Mesenchymal stem cell (in vitro differentiated cells and primary cell): ENCODE measurements at regions not wholly inside any gene's neighbourhood (a gene's known extent, or its start where the extent isn't known, plus 50 kb on each side); places are given as distances from the start of the nearest gene placed in this dataset.
"Not testable (repeated sequence)": the region's sequence is repeated elsewhere in the genome, so short reads cannot be mapped to it uniquely, and the experiment has no call there.

Experiments
- DNase-seq: peaks from one replicate; pipeline ENCODE4 v3.0.0-alpha.2; 2013
- H2AFZ ChIP-seq: one replicate; pipeline ENCODE4 v1.6.1; 2013; ENCODE audit warnings: low read depth, mild to moderate bottlenecking, control low read depth, inconsistent platforms, low read length, moderate library complexity
- H2AK5ac ChIP-seq: 2 replicates; pipeline ENCODE4 v1.6.1; 2013; ENCODE audit warnings: low read length, moderate library complexity, mild to moderate bottlenecking, inconsistent platforms; ENCODE audit not compliant: severe bottlenecking
- H2BK120ac ChIP-seq: one replicate; pipeline ENCODE4 v1.6.1; 2013; ENCODE audit warnings: low read depth, mild to moderate bottlenecking, inconsistent platforms, low read length, moderate library complexity
- H2BK12ac ChIP-seq, 2 experiments: one replicate each; pipeline ENCODE4 v1.6.1; 2013; ENCODE audit warnings: inconsistent platforms in 2 of 2, low read length in 2 of 2, mild to moderate bottlenecking in 2 of 2, moderate library complexity in 2 of 2, control low read depth in 1 of 2
- H2BK15ac ChIP-seq: one replicate; pipeline ENCODE4 v1.6.1; 2013; ENCODE audit warnings: mild to moderate bottlenecking, low read depth, inconsistent platforms; ENCODE audit not compliant: poor library complexity, severe bottlenecking
- H2BK5ac ChIP-seq: 2 replicates; pipeline ENCODE4 v1.6.1; 2013; ENCODE audit warnings: low read depth, mild to moderate bottlenecking, low read length, control low read depth, inconsistent platforms; ENCODE audit not compliant: poor library complexity, severe bottlenecking
- H3K14ac ChIP-seq, 2 experiments: one replicate each; pipeline ENCODE4 v1.6.1; 2013; ENCODE audit warnings: inconsistent platforms in 2 of 2, low read length in 2 of 2, control low read depth in 1 of 2, mild to moderate bottlenecking in 1 of 2, moderate library complexity in 1 of 2
- H3K18ac ChIP-seq, 2 experiments: one replicate each; pipeline ENCODE4 v1.6.1; 2013; ENCODE audit warnings: inconsistent platforms in 2 of 2, low read length in 2 of 2, control low read depth in 1 of 2, low read depth in 1 of 2, mild to moderate bottlenecking in 1 of 2
- H3K23ac ChIP-seq, 2 experiments: one replicate each; pipeline ENCODE4 v1.6.1; 2013; ENCODE audit warnings: inconsistent platforms in 2 of 2, low read length in 2 of 2, mild to moderate bottlenecking in 2 of 2, moderate library complexity in 2 of 2, control low read depth in 1 of 2
- H3K27ac ChIP-seq: 2 replicates; pipeline ENCODE4 v1.5.1; 2013; ENCODE audit warnings: mild to moderate bottlenecking, moderate library complexity, low read length, control low read depth, inconsistent platforms; ENCODE audit not compliant: poor library complexity, severe bottlenecking
- H3K27me3 ChIP-seq, 2 experiments: 2 replicates each; pipeline versions ENCODE4 v1.6.1 to v1.7.0; 2013; ENCODE audit warnings: low read length in 2 of 2, mild to moderate bottlenecking in 2 of 2, moderate library complexity in 2 of 2, control low read depth in 1 of 2, inconsistent platforms in 1 of 2; ENCODE audit not compliant: control insufficient read depth in 1 of 2, insufficient read depth in 1 of 2
- H3K36me3 ChIP-seq, 2 experiments: 2 replicates each; pipeline versions ENCODE4 v1.6.1 to v1.7.0; 2013; ENCODE audit warnings: low read length in 2 of 2, control low read depth in 1 of 2, inconsistent platforms in 1 of 2, low read depth in 1 of 2, mild to moderate bottlenecking in 1 of 2; ENCODE audit not compliant: insufficient read depth in 2 of 2, control insufficient read depth in 1 of 2
- H3K4ac ChIP-seq, 2 experiments: one replicate each; pipeline ENCODE4 v1.6.1; 2013; ENCODE audit warnings: inconsistent platforms in 2 of 2, low read length in 2 of 2, mild to moderate bottlenecking in 2 of 2, moderate library complexity in 2 of 2, control low read depth in 1 of 2, low read depth in 1 of 2
- H3K4me1 ChIP-seq: 2 replicates; pipeline ENCODE4 v1.6.1; 2013; ENCODE audit warnings: low read depth, low read length, control low read depth; ENCODE audit not compliant: control insufficient read depth, insufficient read depth
- H3K4me2 ChIP-seq: 2 replicates; pipeline ENCODE4 v1.6.1; 2013; ENCODE audit warnings: low read length, mild to moderate bottlenecking, inconsistent platforms; ENCODE audit not compliant: poor library complexity, severe bottlenecking
- H3K4me3 ChIP-seq, 2 experiments: 2 replicates each; pipeline versions ENCODE4 v1.5.1 to v1.7.0; 2013; ENCODE audit warnings: low read length in 2 of 2, mild to moderate bottlenecking in 2 of 2, control low read depth in 1 of 2, low read depth in 1 of 2; ENCODE audit not compliant: insufficient read depth in 1 of 2
- H3K79me1 ChIP-seq: replicated peaks from 2 replicates; pipeline ENCODE4 v1.6.1; 2013; ENCODE audit warnings: mild to moderate bottlenecking, control low read depth, low read length, inconsistent platforms; ENCODE audit not compliant: poor library complexity, severe bottlenecking
- H3K9ac ChIP-seq: 2 replicates; pipeline ENCODE4 v1.7.0; 2013; ENCODE audit warnings: mild to moderate bottlenecking, low read length, moderate library complexity
- H3K9me3 ChIP-seq: 2 replicates; pipeline ENCODE4 v1.7.0; 2013; ENCODE audit warnings: mild to moderate bottlenecking, low read length; ENCODE audit not compliant: control insufficient read depth
- H4K8ac ChIP-seq: one replicate; pipeline ENCODE4 v1.6.1; 2013; ENCODE audit warnings: inconsistent platforms, mild to moderate bottlenecking, low read length, moderate library complexity
- H4K91ac ChIP-seq: one replicate; pipeline ENCODE4 v1.6.1; 2013; ENCODE audit warnings: mild to moderate bottlenecking, low read length, inconsistent platforms
- WGBS: methylation state at CpG from one replicate; pipeline ENCODE4 v1.1.7; 2013; ENCODE audit warnings: mixed read lengths; 5-methylcytosine and 5-hydroxymethylcytosine counted together

- not testable (repeated sequence) for H3K4me1 ChIP-seq, H3K4me2 ChIP-seq, H3K9ac ChIP-seq, H3K9me3 ChIP-seq, H3K4ac ChIP-seq, H3K23ac ChIP-seq, H4K91ac ChIP-seq, H3K27me3 ChIP-seq, H2BK12ac ChIP-seq, H3K36me3 ChIP-seq, H3K4me3 ChIP-seq, H3K79me1 ChIP-seq, H3K14ac ChIP-seq, H2AFZ ChIP-seq, H2AK5ac ChIP-seq, H2BK15ac ChIP-seq, DNase-seq, H4K8ac ChIP-seq, H2BK120ac ChIP-seq, H3K27ac ChIP-seq, H3K18ac ChIP-seq, H2BK5ac ChIP-seq
- 100% methylated on average over 7 of the region's 21 CpGs for WGBS
These were observed 107.3 kb upstream of the COX7C start for GRCh38 chr5:86510330-86510915.

- H3K18ac ChIP-seq: no peak overlapping the region
- H3K4me1 ChIP-seq: no peaks in the 10 kb centered on the region
- no peaks in the 10 kb centered on the region for H3K27me3 ChIP-seq
- H3K9me3 ChIP-seq: no peaks in the 10 kb centered on the region
- H3K36me3 ChIP-seq: no peaks in the 10 kb centered on the region
- H3K4me3 ChIP-seq: no peak overlapping the region
- no peak for DNase-seq
- no peak overlapping the region for H2AFZ ChIP-seq
- no peak overlapping the region for H2BK12ac ChIP-seq
- H3K14ac ChIP-seq: no peak overlapping the region
- H2AK5ac ChIP-seq: no peak overlapping the region
- WGBS: 67% methylated on average over 3 of the region's 3 CpGs
- no peak overlapping the region for H2BK5ac ChIP-seq
- no peaks in the 10 kb centered on the region for H3K79me1 ChIP-seq
- no peak overlapping the region for H4K8ac ChIP-seq
- H3K4ac ChIP-seq: no peak overlapping the region
- H3K23ac ChIP-seq: no peak overlapping the region
- H2BK120ac ChIP-seq: no peak overlapping the region
- H3K4me2 ChIP-seq: no peak overlapping the region
- no peak overlapping the region for H3K27ac ChIP-seq
- H3K9ac ChIP-seq: no peak overlapping the region
- H4K91ac ChIP-seq: no peak overlapping the region
- no peak overlapping the region for H2BK15ac ChIP-seq
These were observed 94.0 kb upstream of the COX7C start for GRCh38 chr5:86523718-86524117.

GRCh38 chr5:86525622-86526021, 92.1 kb upstream of the COX7C start:
- Histone ChIP-seq H3K18ac (no peak overlapping the region), H2BK120ac (no peak overlapping the region), H3K4me3 (no peak overlapping the region), H3K36me3 (no peaks in the 10 kb centered on the region), H3K79me1 (no peaks in the 10 kb centered on the region), H3K4ac (no peak overlapping the region), H2BK12ac (no peak overlapping the region), H3K27ac (no peak overlapping the region), H3K23ac (no peak overlapping the region), H4K8ac (no peak overlapping the region), H3K9ac (no peak overlapping the region), H3K27me3 (no peaks in the 10 kb centered on the region), H2BK15ac (no peak overlapping the region), H3K4me1 (no peaks in the 10 kb centered on the region), H4K91ac (no peak overlapping the region), H2AFZ (no peak overlapping the region), H3K4me2 (no peak overlapping the region), H2BK5ac (no peak overlapping the region), H3K14ac (no peak overlapping the region), H2AK5ac (no peak overlapping the region), H3K9me3 (no peaks in the 10 kb centered on the region)
- no CpG with 5 or more reads among the region's 2 CpGs for WGBS
- no peak for DNase-seq

GRCh38 chr5:86526811-86527348, 90.9 kb upstream of the COX7C start:
- Histone ChIP-seq H3K14ac (no peak overlapping the region), H3K27ac (no peak overlapping the region), H3K79me1 (no peaks in the 10 kb centered on the region), H3K18ac (no peak overlapping the region), H2BK120ac (no peak overlapping the region), H2AFZ (no peak overlapping the region), H4K8ac (no peak overlapping the region), H2BK12ac (no peak overlapping the region), H2AK5ac (no peak overlapping the region), H3K4me3 (no peak overlapping the region), H3K4me2 (no peak overlapping the region), H2BK5ac (no peak overlapping the region), H3K4me1 (no peaks in the 10 kb centered on the region), H3K36me3 (no peaks in the 10 kb centered on the region), H3K27me3 (no peaks in the 10 kb centered on the region), H3K9me3 (no peaks in the 10 kb centered on the region), H4K91ac (no peak overlapping the region), H3K9ac (no peak overlapping the region), H2BK15ac (no peak overlapping the region), H3K4ac (no peak overlapping the region), H3K23ac (no peak overlapping the region)
- 79% methylated on average over 3 of the region's 3 CpGs for WGBS
- no peak for DNase-seq
